ENCODE measurements at regions not wholly inside any gene's neighbourhood (a gene's known extent, or its start where the extent isn't known, plus 50 kb on each side); places are given as distances from the start of the nearest gene placed in this dataset.
"Not testable (repeated sequence)": the region's sequence is repeated elsewhere in the genome, so short reads cannot be mapped to it uniquely, and the experiment has no call there.

GRCh38 chr2:16088802-16089112, 148.4 kb downstream of the MYCN start:
- no peaks in the 10 kb centered on the region for H3K36me3 ChIP-seq (ENCODE audit: insufficient read depth, low read length)
- intact Hi-C loops (cut with DNase I, micrococcal nuclease), result loop anchor here in 1 of 2 experiments (5.0 kb wide), 1 partner anchor 146 kb away; the partner anchor contains the start of gene MYCN
- TF ChIP-seq, protein P1, sequence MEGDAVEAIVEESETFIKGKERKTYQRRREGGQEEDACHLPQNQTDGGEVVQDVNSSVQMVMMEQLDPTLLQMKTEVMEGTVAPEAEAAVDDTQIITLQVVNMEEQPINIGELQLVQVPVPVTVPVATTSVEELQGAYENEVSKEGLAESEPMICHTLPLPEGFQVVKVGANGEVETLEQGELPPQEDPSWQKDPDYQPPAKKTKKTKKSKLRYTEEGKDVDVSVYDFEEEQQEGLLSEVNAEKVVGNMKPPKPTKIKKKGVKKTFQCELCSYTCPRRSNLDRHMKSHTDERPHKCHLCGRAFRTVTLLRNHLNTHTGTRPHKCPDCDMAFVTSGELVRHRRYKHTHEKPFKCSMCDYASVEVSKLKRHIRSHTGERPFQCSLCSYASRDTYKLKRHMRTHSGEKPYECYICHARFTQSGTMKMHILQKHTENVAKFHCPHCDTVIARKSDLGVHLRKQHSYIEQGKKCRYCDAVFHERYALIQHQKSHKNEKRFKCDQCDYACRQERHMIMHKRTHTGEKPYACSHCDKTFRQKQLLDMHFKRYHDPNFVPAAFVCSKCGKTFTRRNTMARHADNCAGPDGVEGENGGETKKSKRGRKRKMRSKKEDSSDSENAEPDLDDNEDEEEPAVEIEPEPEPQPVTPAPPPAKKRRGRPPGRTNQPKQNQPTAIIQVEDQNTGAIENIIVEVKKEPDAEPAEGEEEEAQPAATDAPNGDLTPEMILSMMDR (IDR thresholded peaks at IDR 0.05), result no peak
- no peaks in the 10 kb centered on the region for H3K27me3 ChIP-seq (ENCODE audit: control insufficient read depth in 1 of 2, insufficient read depth in 2 of 2, low read length in 2 of 2)
- H3K36me3 Mint-ChIP-seq (ENCODE audit: low read depth), result no peaks in the 10 kb centered on the region
- H3K4me1 ChIP-seq (ENCODE audit: insufficient read depth, low read length), result no peaks in the 10 kb centered on the region
- H3K4me3 ChIP-seq (ENCODE audit: low read length), result no peak overlapping the region
- H3K9me3 Mint-ChIP-seq, result no peaks in the 10 kb centered on the region
- no peak overlapping the region for H3K4me3 Mint-ChIP-seq
- ATAC-seq (ENCODE audit: poor library complexity) (no peak), DNase-seq (no peak)
- CTCF ChIA-PET, result no interaction called here
- no peak overlapping the region for H3K27ac ChIP-seq (ENCODE audit: low read depth in 1 of 2, low read length in 2 of 2)
- no peaks in the 10 kb centered on the region for H3K4me1 Mint-ChIP-seq (ENCODE audit: low read depth)
- POLR2A ChIA-PET, result no interaction called here
- H3K27me3 Mint-ChIP-seq, result no peaks in the 10 kb centered on the region
- H3K9me3 ChIP-seq (ENCODE audit: control insufficient read depth in 1 of 2, insufficient read depth in 1 of 2, low read length in 2 of 2), result peaks cover 0 to 2% of the 10 kb centered on the region in 2 experiments
- no peak overlapping the region for H3K27ac Mint-ChIP-seq

DNA sequence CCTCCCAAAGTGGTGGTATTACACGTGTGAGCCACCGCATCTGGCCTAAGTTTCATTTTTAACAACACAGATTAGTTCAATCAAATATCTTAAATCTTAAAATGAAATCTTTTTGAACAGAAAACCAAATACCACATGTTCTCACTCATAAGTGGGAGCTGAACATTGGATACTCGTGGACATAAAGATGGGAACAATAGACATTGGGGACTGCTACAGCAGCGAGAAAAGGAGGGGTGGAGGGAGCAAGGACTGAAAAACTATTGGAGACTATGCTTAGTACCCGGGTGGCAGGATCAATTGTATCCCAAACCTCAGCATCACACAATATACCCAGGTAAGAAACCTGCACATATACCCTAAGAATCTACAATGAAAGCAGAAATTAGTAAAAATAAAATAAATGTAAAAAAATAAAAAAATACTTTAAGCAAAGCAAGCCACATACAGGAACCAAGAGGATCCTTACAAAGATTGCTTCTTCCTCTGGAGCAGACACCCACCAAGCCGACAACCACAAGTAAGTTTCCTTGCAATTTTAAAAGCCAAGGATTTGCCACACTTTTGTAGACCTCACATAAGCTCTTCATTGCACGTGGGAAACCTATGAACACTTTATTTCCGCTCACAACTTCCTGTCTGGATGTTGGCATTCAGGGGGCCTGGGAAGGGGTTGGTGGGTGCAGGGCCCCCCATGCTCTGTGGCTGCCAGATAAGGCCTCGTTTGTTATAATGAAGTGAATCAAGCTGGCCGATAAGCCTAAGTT, 147.9 kb downstream of the MYCN start:
- no peaks in the 10 kb centered on the region for H3K27me3 ChIP-seq (ENCODE audit: control insufficient read depth in 1 of 2, insufficient read depth in 2 of 2, low read length in 2 of 2)
- CTCF ChIA-PET, result no interaction called here
- H3K36me3 Mint-ChIP-seq (ENCODE audit: low read depth), result no peaks in the 10 kb centered on the region
- H3K36me3 ChIP-seq (ENCODE audit: insufficient read depth, low read length), result no peaks in the 10 kb centered on the region
- no peak overlapping the region for H3K4me3 Mint-ChIP-seq
- POLR2A ChIA-PET, result interaction anchor here (0.6 kb wide), 1 partner anchor 1914 kb away, joined by 3 read pairs; no protein-coding TSS in a partner anchor
- ATAC-seq (ENCODE audit: poor library complexity) (no peak), DNase-seq (no peak)
- H3K4me1 ChIP-seq (ENCODE audit: insufficient read depth, low read length), result no peaks in the 10 kb centered on the region
- TF ChIP-seq, protein P1 (IDR thresholded peaks at IDR 0.05), result no peak
- H3K27ac Mint-ChIP-seq, result no peak overlapping the region
- no peaks in the 10 kb centered on the region for H3K9me3 Mint-ChIP-seq
- no peaks in the 10 kb centered on the region for H3K9me3 ChIP-seq (ENCODE audit: control insufficient read depth in 1 of 2, insufficient read depth in 1 of 2, low read length in 2 of 2)
- H3K27me3 Mint-ChIP-seq, result no peaks in the 10 kb centered on the region
- intact Hi-C loops (cut with DNase I, micrococcal nuclease), result loop anchor here in 1 of 2 experiments (5.0 kb wide), 1 partner anchor 146 kb away; the partner anchor contains the start of gene MYCN
- no peak overlapping the region for H3K4me3 ChIP-seq (ENCODE audit: low read length)
- no peak overlapping the region for H3K27ac ChIP-seq (ENCODE audit: low read depth in 1 of 2, low read length in 2 of 2)
- H3K4me1 Mint-ChIP-seq (ENCODE audit: low read depth), result no peaks in the 10 kb centered on the region

DNA sequence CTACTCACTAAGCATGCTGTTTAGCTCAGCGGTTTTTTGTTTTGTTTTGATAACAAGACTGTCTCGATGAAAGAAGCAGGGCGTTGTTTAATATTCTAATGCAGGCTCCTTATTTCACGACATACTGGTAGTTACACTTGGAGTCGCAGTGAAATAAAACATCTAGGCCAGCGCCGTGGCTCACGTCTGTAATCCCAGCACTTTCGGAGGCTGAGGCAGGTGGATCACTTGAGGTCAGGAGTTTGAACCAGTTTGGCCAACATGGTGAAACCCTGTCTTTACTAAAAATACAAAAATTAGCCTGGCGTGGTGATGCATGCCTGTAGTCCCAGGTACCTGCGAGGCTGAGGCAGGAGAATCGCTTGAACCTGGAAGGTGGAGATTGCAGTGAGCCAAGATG, 145.8 kb downstream of the MYCN start:
- H3K27me3 Mint-ChIP-seq; ATAC-seq (ENCODE audit: poor library complexity); H3K9me3 Mint-ChIP-seq; H3K36me3 ChIP-seq (ENCODE audit: insufficient read depth, low read length); H3K4me1 Mint-ChIP-seq (ENCODE audit: low read depth); H3K4me3 ChIP-seq (ENCODE audit: low read length); H3K4me3 Mint-ChIP-seq; POLR2A ChIA-PET; DNase-seq; H3K27ac Mint-ChIP-seq; H3K27me3 ChIP-seq (ENCODE audit: control insufficient read depth in 1 of 2, insufficient read depth in 2 of 2, low read length in 2 of 2); H3K36me3 Mint-ChIP-seq (ENCODE audit: low read depth); H3K4me1 ChIP-seq (ENCODE audit: insufficient read depth, low read length); H3K27ac ChIP-seq (ENCODE audit: low read depth in 1 of 2, low read length in 2 of 2); CTCF ChIA-PET; H3K9me3 ChIP-seq (ENCODE audit: control insufficient read depth in 1 of 2, insufficient read depth in 1 of 2, low read length in 2 of 2): not testable (repeated sequence)
- intact Hi-C loops (cut with DNase I, micrococcal nuclease), result loop anchor here in 1 of 2 experiments (5.0 kb wide), 1 partner anchor 144 kb away; the partner anchor contains the start of gene MYCN

DNA sequence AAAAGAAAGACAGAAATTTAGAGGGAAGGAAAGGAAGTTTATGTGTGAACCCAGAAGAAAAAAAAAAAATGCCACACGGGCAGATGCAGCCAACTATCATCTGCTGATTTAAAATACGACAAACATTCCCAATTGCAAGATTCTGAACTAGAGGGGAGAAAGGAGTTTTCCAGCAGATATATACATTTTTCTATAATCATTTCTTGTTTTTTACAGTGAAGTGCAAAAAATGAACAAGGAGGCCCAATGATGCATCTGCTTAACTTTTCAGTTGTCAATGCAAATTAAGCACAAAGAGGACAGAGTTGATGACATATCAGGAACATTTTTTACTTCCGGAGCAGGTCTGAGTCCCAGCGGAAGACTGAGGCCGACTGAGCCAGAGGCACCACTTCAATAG, 144.7 kb downstream of the MYCN start:
- peaks cover 4% of the 10 kb centered on the region for H3K27me3 Mint-ChIP-seq
- DNase-seq (no peak), ATAC-seq (ENCODE audit: poor library complexity) (no peak)
- Histone ChIP-seq H3K27ac (ENCODE audit: low read depth in 1 of 2, low read length in 2 of 2) (no peak overlapping the region), H3K9me3 (ENCODE audit: control insufficient read depth in 1 of 2, insufficient read depth in 1 of 2, low read length in 2 of 2) (peaks cover 0 to 4% of the 10 kb centered on the region in 2 experiments), H3K4me1 (ENCODE audit: insufficient read depth, low read length) (no peaks in the 10 kb centered on the region), H3K4me3 (ENCODE audit: low read length) (no peak overlapping the region), H3K27me3 (ENCODE audit: control insufficient read depth in 1 of 2, insufficient read depth in 2 of 2, low read length in 2 of 2) (peaks cover 0 to 2% of the 10 kb centered on the region in 2 experiments), H3K36me3 (ENCODE audit: insufficient read depth, low read length) (no peaks in the 10 kb centered on the region)
- H3K9me3 Mint-ChIP-seq, result no peaks in the 10 kb centered on the region
- no peak overlapping the region for H3K27ac Mint-ChIP-seq
- no peaks in the 10 kb centered on the region for H3K36me3 Mint-ChIP-seq (ENCODE audit: low read depth)
- no peaks in the 10 kb centered on the region for H3K4me1 Mint-ChIP-seq (ENCODE audit: low read depth)
- TF ChIP-seq, protein P1 (IDR thresholded peaks at IDR 0.05), result no peak
- ChIA-PET POLR2A (no interaction called here), CTCF (no interaction called here)
- intact Hi-C loops (cut with DNase I, micrococcal nuclease), result loop anchor here in 1 of 2 experiments (5.0 kb wide), 1 partner anchor 143 kb away; the partner anchor contains the start of gene MYCN
- H3K4me3 Mint-ChIP-seq, result no peak overlapping the region
